H9 (cell line): ENCODE measurements at regions not wholly inside any gene's neighbourhood (a gene's known extent, or its start where the extent isn't known, plus 50 kb on each side); places are given as distances from the start of the nearest gene placed in this dataset.

ENCODE experiments used
- DNase-seq: peaks from one replicate; pipeline ENCODE4 v3.0.0-alpha.2; 2017
- H2AFZ ChIP-seq: one replicate; pipeline ENCODE4 v1.6.1; 2013; ENCODE audit warnings: mild to moderate bottlenecking, low read length, control low read depth, moderate library complexity
- H2AK5ac ChIP-seq: 2 replicates; pipeline ENCODE4 v1.6.1; 2013; ENCODE audit warnings: low read length, control low read depth, mixed read lengths; ENCODE audit not compliant: insufficient read length
- H2BK120ac ChIP-seq: one replicate; pipeline ENCODE4 v1.6.1; 2013; ENCODE audit warnings: low read depth, mild to moderate bottlenecking, low read length, control low read depth, inconsistent platforms; ENCODE audit not compliant: poor library complexity, severe bottlenecking
- H2BK12ac ChIP-seq: 2 replicates; pipeline ENCODE4 v1.6.1; 2013; ENCODE audit warnings: low read length, control low read depth, mixed read lengths, low read depth; ENCODE audit not compliant: insufficient read length
- H2BK15ac ChIP-seq: 2 replicates; pipeline ENCODE4 v1.6.1; 2013; ENCODE audit warnings: low read depth, low read length, control low read depth
- H2BK20ac ChIP-seq: one replicate; pipeline ENCODE4 v1.6.1; 2013; ENCODE audit warnings: low read depth, mild to moderate bottlenecking, low read length, control low read depth, inconsistent platforms; ENCODE audit not compliant: poor library complexity, severe bottlenecking
- H2BK5ac ChIP-seq: 2 replicates; pipeline ENCODE4 v1.6.1; 2013; ENCODE audit warnings: low read length, control low read depth, mixed read lengths; ENCODE audit not compliant: insufficient read length
- H3K14ac ChIP-seq: 2 replicates; pipeline ENCODE4 v1.6.1; 2013; ENCODE audit warnings: low read length, control low read depth; ENCODE audit not compliant: insufficient read depth
- H3K18ac ChIP-seq: 2 replicates; pipeline ENCODE4 v1.6.1; 2013; ENCODE audit warnings: low read depth, mild to moderate bottlenecking, mixed read lengths, low read length, control low read depth; ENCODE audit not compliant: insufficient read length
- H3K23ac ChIP-seq: 2 replicates; pipeline ENCODE4 v1.6.1; 2013; ENCODE audit warnings: low read length, control low read depth, mixed read lengths, low read depth; ENCODE audit not compliant: insufficient read length
- H3K23me2 ChIP-seq: 2 replicates; pipeline ENCODE4 v1.6.1; 2013; ENCODE audit warnings: low read depth, mild to moderate bottlenecking, mixed read lengths, low read length, control low read depth; ENCODE audit not compliant: insufficient read length, poor library complexity, severe bottlenecking
- H3K27ac ChIP-seq: 2 replicates; pipeline ENCODE4 v1.5.1; 2013; ENCODE audit warnings: low read length, control low read depth, mixed read lengths, low read depth; ENCODE audit not compliant: insufficient read length
- H3K27me3 ChIP-seq: 2 replicates; pipeline ENCODE4 v1.6.1; 2013; ENCODE audit warnings: low read length, control low read depth, inconsistent platforms; ENCODE audit not compliant: insufficient read depth
- H3K4ac ChIP-seq: 2 replicates; pipeline ENCODE4 v1.6.1; 2013; ENCODE audit warnings: low read depth, mild to moderate bottlenecking, control low read depth, inconsistent platforms, low read length, moderate library complexity
- H3K4me1 ChIP-seq: 2 replicates; pipeline ENCODE4 v1.6.1; 2013; ENCODE audit warnings: low read length, control low read depth, inconsistent platforms; ENCODE audit not compliant: insufficient read depth
- H3K4me2 ChIP-seq: 2 replicates; pipeline ENCODE4 v1.6.1; 2013; ENCODE audit warnings: low read length, control low read depth, mixed read lengths; ENCODE audit not compliant: insufficient read length, insufficient read depth
- H3K56ac ChIP-seq: 2 replicates; pipeline ENCODE4 v1.6.1; 2013; ENCODE audit warnings: low read depth, mild to moderate bottlenecking, mixed read lengths, low read length, control low read depth; ENCODE audit not compliant: insufficient read length
- H3K79me1 ChIP-seq: 2 replicates; pipeline ENCODE4 v1.6.1; 2013; ENCODE audit warnings: low read depth, mild to moderate bottlenecking, moderate library complexity, low read length, control low read depth, inconsistent platforms; ENCODE audit not compliant: insufficient read depth, poor library complexity, severe bottlenecking
- H3K79me2 ChIP-seq: 2 replicates; pipeline ENCODE4 v1.6.1; 2013; ENCODE audit warnings: low read length, control low read depth, inconsistent platforms; ENCODE audit not compliant: insufficient read depth
- H3K9ac ChIP-seq: 2 replicates; pipeline ENCODE4 v1.6.1; 2013; ENCODE audit warnings: low read length, control low read depth, mixed read lengths; ENCODE audit not compliant: insufficient read length; ENCODE audit errors: extremely low read depth
- H3K9me3 ChIP-seq: one replicate; pipeline ENCODE4 v1.6.1; 2013; ENCODE audit warnings: low read depth, low read length, inconsistent platforms; ENCODE audit not compliant: control insufficient read depth
- H3T11ph ChIP-seq: one replicate; pipeline ENCODE4 v1.6.1; 2013; ENCODE audit warnings: mild to moderate bottlenecking, low read length, control low read depth, inconsistent platforms
- H4K20me1 ChIP-seq: one replicate; pipeline ENCODE4 v1.6.1; 2013; ENCODE audit not compliant: control insufficient read depth, insufficient read length, insufficient read depth
- H4K5ac ChIP-seq: 2 replicates; pipeline ENCODE4 v1.6.1; 2013; ENCODE audit warnings: low read depth, mild to moderate bottlenecking, mixed read lengths, low read length, control low read depth; ENCODE audit not compliant: insufficient read length
- H4K8ac ChIP-seq: replicated peaks from 2 replicates; pipeline ENCODE4 v1.6.1; 2013; ENCODE audit warnings: low read length, control low read depth, mixed read lengths, low read depth; ENCODE audit not compliant: insufficient read length
- H4K91ac ChIP-seq: 2 replicates; pipeline ENCODE4 v1.6.1; 2013; ENCODE audit warnings: low read depth, mild to moderate bottlenecking, moderate library complexity, mixed read lengths, low read length, control low read depth; ENCODE audit not compliant: insufficient read length
- H3K27ac Mint-ChIP-seq, 3 experiments: 2 replicates in 2 of 3; 3 replicates in 1 of 3; pipeline ENCODE4 v1.8.0; 2020 to 2021; ENCODE audit warnings: mixed read lengths in 3 of 3, mild to moderate bottlenecking in 1 of 3, moderate library complexity in 1 of 3
- H3K27me3 Mint-ChIP-seq: 2 replicates; pipeline ENCODE4 v1.8.0; 2021; ENCODE audit warnings: low read depth, mild to moderate bottlenecking, moderate library complexity, mixed read lengths
- H3K36me3 Mint-ChIP-seq, 3 experiments: 2 replicates in 2 of 3; 3 replicates in 1 of 3; pipeline ENCODE4 v1.8.0; 2020 to 2021; ENCODE audit warnings: low read depth in 3 of 3, mixed read lengths in 3 of 3; ENCODE audit not compliant: insufficient read depth in 1 of 3
- H3K4me1 Mint-ChIP-seq, 2 experiments: 2 replicates each; pipeline ENCODE4 v1.8.0; 2020; ENCODE audit warnings: mixed read lengths in 2 of 2
- H3K4me3 Mint-ChIP-seq, 2 experiments: 2 replicates in 1 of 2; 3 replicates in 1 of 2; pipeline ENCODE4 v1.8.0; 2020 to 2021; ENCODE audit warnings: mild to moderate bottlenecking in 2 of 2, mixed read lengths in 2 of 2, moderate library complexity in 1 of 2
- H3K9me3 Mint-ChIP-seq, 2 experiments: 2 replicates in 1 of 2; 3 replicates in 1 of 2; pipeline ENCODE4 v1.8.0; 2020; ENCODE audit warnings: mild to moderate bottlenecking in 2 of 2, mixed read lengths in 2 of 2, moderate library complexity in 1 of 2
- CTCF ChIP-seq: fragments of 200-600 bp; sonication (generic); conservative IDR thresholded peaks from 3 replicates; pipeline ENCODE4 v1.8.0; 2021; ENCODE audit warnings: antibody characterized with exemption, mild to moderate bottlenecking
- WGBS: extraction: QIAGEN DNeasy Blood & Tissue Kit; methylation state at CpG from one replicate; pipeline ENCODE4 v1.1.7; 2013; ENCODE audit warnings: missing lambda C conversion rate, low lambda C conversion rate, mixed read lengths; ENCODE audit not compliant: insufficient read length; ENCODE audit errors: extremely low coverage; 5-methylcytosine and 5-hydroxymethylcytosine counted together

- Histone ChIP-seq H3K23me2 (no peaks in the 10 kb centered on the region), H3T11ph (no peak overlapping the region), H3K27ac (no peak overlapping the region), H2BK12ac (no peak overlapping the region), H2BK120ac (no peak overlapping the region), H3K14ac (no peak overlapping the region), H4K20me1 (no peaks in the 10 kb centered on the region), H2BK5ac (no peak overlapping the region), H3K9me3 (no peaks in the 10 kb centered on the region), H3K56ac (no peak overlapping the region), H3K23ac (no peak overlapping the region), H3K4ac (no peak overlapping the region), H3K18ac (no peak overlapping the region), H3K4me1 (no peaks in the 10 kb centered on the region), H2AFZ (no peak overlapping the region), H2BK15ac (no peak overlapping the region), H4K8ac (no peak overlapping the region), H4K91ac (no peak overlapping the region), H3K9ac (no peak overlapping the region), H2BK20ac (no peak overlapping the region), H3K27me3 (no peaks in the 10 kb centered on the region), H3K79me1 (no peaks in the 10 kb centered on the region), H4K5ac (no peak overlapping the region), H2AK5ac (no peak overlapping the region), H3K4me2 (no peak overlapping the region), H3K79me2 (no peaks in the 10 kb centered on the region)
- no CpG with 5 or more reads among the region's 1 CpG for WGBS
- Mint-ChIP-seq H3K27me3 (no peaks in the 10 kb centered on the region), H3K36me3 (0 out of 7 replicates have a peak, but pooled peaks cover 0 to 2% (median 0%) of the 10 kb centered on the region in 3 experiments), H3K9me3 (peaks cover 0 to 3% of the 10 kb centered on the region in 2 experiments; a peak in 2 of 5 replicates), H3K4me3 (no peak overlapping the region), H3K4me1 (peaks cover 0 to 15% of the 10 kb centered on the region in 2 experiments; a peak in 2 of 4 replicates), H3K27ac (no peak overlapping the region)
- no peak for DNase-seq
- TF ChIP-seq CTCF: no peak
Observed at GRCh38 chr11:43242401-43242800, 69.4 kb upstream of the API5 start.
